ENCODE measurements at regions not wholly inside any gene's neighbourhood (a gene's known extent, or its start where the extent isn't known, plus 50 kb on each side); places are given as distances from the start of the nearest gene placed in this dataset.

DNA sequence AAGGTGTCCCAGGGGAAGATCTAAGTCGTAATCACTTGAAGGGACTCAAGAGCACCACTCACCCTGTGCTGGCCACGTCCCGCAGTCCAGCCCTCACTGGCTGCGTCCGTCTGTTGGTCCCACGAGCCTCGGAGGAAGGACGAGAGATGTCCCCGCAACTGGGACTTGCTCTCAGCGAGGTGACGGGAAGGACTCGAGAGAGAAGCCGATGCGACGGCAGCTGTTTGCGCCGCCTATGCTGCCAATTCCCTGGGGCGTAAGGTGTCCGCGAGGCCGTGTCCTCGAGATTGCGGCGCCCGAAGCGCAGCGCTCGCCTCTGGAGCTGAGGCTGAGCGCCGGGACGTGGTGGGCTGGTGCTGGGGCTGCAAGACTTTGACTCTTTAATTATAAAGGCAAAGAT lies 100.6 kb upstream of the SEMA3E start:
- TF ChIP-seq MTA3 (CRISPR knock-in tag; IDR thresholded peaks at IDR 0.05) (no peak), POLR2AphosphoS5 (IDR thresholded peaks at IDR 0.05; ENCODE audit: low read depth, low read length) (no peak), HMG20B (CRISPR knock-in tag; conservative IDR thresholded peaks at IDR 0.05) (no peak), ATF7 (IDR thresholded peaks at IDR 0.05) (no peak), ATF7 (CRISPR knock-in tag; IDR thresholded peaks at IDR 0.05) (no peak), ZNF232 (CRISPR knock-in tag; IDR thresholded peaks at IDR 0.05; ENCODE audit: borderline replicate concordance) (no peak), AKAP8 (CRISPR knock-in tag; IDR thresholded peaks at IDR 0.05) (no peak), NFKB2 (CRISPR knock-in tag; IDR thresholded peaks at IDR 0.05; ENCODE audit: borderline replicate concordance) (no peak), IRF2 (CRISPR knock-in tag; IDR thresholded peaks at IDR 0.05) (no peak), MAZ (IDR thresholded peaks at IDR 0.05; ENCODE audit: borderline replicate concordance, low read depth, low read length) (no peak), MAZ (CRISPR knock-in tag; IDR thresholded peaks at IDR 0.05; ENCODE audit: low read depth) (no peak)
- TF ChIP-seq, protein P1, sequence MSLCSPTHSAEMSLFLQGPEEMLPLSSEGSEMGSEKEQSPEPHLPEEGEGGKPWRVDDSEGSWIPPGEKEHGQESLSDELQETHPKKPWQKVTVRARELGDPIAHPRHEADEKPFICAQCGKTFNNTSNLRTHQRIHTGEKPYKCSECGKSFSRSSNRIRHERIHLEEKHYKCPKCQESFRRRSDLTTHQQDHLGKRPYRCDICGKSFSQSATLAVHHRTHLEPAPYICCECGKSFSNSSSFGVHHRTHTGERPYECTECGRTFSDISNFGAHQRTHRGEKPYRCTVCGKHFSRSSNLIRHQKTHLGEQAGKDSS (CRISPR knock-in tag; IDR thresholded peaks at IDR 0.05; ENCODE audit: borderline replicate concordance, low read depth) = no peak
- TF ChIP-seq, protein P2, sequence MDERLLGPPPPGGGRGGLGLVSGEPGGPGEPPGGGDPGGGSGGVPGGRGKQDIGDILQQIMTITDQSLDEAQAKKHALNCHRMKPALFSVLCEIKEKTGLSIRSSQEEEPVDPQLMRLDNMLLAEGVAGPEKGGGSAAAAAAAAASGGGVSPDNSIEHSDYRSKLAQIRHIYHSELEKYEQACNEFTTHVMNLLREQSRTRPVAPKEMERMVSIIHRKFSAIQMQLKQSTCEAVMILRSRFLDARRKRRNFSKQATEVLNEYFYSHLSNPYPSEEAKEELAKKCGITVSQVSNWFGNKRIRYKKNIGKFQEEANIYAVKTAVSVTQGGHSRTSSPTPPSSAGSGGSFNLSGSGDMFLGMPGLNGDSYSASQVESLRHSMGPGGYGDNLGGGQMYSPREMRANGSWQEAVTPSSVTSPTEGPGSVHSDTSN (CRISPR knock-in tag; IDR thresholded peaks at IDR 0.05) = no peak
- TF ChIP-seq, protein P3, sequence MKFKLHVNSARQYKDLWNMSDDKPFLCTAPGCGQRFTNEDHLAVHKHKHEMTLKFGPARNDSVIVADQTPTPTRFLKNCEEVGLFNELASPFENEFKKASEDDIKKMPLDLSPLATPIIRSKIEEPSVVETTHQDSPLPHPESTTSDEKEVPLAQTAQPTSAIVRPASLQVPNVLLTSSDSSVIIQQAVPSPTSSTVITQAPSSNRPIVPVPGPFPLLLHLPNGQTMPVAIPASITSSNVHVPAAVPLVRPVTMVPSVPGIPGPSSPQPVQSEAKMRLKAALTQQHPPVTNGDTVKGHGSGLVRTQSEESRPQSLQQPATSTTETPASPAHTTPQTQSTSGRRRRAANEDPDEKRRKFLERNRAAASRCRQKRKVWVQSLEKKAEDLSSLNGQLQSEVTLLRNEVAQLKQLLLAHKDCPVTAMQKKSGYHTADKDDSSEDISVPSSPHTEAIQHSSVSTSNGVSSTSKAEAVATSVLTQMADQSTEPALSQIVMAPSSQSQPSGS (CRISPR knock-in tag; IDR thresholded peaks at IDR 0.05) = no peak

Data from HepG2 (cell line).